ENCODE measurements at regions not wholly inside any gene's neighbourhood (a gene's known extent, or its start where the extent isn't known, plus 50 kb on each side); places are given as distances from the start of the nearest gene placed in this dataset.

DNA sequence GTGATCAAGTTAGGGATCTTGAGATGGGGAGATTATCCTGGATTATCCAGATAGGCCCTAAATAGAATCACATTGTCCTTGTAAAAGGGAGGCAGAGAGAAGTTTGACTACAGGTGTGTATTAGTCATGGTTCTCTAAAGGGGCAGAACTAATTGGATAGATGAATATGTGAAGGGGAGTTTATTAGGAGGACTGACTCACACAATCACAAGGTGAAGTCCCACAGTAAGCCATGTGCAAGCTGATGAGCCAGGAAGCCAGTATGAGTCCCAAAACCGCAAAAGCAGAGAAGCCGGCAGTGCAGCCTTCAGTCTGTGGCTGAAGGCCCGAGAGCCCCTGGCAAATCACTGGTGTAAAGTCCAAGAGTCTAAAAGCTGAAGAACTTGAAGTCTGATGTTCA is 275.8 kb downstream of the KCNS3 start:
- TF ChIP-seq, protein P1, sequence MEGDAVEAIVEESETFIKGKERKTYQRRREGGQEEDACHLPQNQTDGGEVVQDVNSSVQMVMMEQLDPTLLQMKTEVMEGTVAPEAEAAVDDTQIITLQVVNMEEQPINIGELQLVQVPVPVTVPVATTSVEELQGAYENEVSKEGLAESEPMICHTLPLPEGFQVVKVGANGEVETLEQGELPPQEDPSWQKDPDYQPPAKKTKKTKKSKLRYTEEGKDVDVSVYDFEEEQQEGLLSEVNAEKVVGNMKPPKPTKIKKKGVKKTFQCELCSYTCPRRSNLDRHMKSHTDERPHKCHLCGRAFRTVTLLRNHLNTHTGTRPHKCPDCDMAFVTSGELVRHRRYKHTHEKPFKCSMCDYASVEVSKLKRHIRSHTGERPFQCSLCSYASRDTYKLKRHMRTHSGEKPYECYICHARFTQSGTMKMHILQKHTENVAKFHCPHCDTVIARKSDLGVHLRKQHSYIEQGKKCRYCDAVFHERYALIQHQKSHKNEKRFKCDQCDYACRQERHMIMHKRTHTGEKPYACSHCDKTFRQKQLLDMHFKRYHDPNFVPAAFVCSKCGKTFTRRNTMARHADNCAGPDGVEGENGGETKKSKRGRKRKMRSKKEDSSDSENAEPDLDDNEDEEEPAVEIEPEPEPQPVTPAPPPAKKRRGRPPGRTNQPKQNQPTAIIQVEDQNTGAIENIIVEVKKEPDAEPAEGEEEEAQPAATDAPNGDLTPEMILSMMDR (conservative IDR thresholded peaks at IDR 0.05), result no peak
- Mint-ChIP-seq H3K4me1 (no peaks in the 10 kb centered on the region), H3K9me3 (no peaks in the 10 kb centered on the region)

DNA sequence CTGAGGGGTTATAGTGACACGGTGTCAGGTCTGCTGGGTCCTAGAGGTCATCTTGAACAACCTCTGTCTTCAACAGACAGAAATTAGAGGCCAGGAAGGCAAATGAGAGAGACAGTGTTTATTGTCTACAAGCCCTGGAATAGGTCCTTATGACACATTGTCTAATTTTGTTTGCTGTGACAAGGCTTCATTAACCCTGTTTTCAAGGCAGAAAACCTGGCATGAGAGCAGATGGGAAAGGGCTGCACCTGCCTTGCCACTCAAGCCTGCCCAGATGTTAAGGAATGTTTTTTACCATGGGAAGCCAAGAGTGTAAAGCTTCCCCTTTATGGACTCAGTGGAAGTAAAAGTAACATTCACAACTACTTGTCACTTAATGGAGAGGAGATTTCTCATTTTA is 275.3 kb downstream of the KCNS3 start:
- Mint-ChIP-seq H3K4me1 (no peaks in the 10 kb centered on the region), H3K9me3 (no peaks in the 10 kb centered on the region)

More for the DNA sequence above, 275.8 kb downstream of the KCNS3 start:
- H3K27me3 Mint-ChIP-seq (ENCODE audit: low read depth), result no peaks in the 10 kb centered on the region
- no peak overlapping the region for H3K4me3 Mint-ChIP-seq
- DNase-seq (ENCODE audit: low read depth, low spot score), result no peak
- H3K36me3 Mint-ChIP-seq (ENCODE audit: low read depth), result no peaks in the 10 kb centered on the region
- H3K27ac Mint-ChIP-seq (ENCODE audit: unreplicated experiment), result no peak overlapping the region

DNA sequence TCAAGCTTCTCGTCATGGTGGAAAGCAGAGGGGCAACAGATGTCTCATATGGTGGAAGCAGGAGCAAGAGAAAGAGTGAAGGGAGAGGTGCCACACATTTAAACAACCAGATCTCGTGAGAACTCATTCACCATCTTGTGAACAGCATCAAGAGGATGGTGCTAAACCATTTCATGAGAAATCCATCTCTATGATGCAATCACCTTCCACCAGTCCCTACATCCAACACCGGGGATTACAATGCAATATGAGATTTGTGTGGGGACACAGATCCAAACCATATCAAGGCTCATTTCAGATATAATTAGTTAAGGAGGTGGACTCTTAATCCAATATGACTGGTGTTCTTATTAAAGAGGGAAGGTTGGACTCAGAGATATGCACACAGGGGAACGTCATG is 272.8 kb downstream of the KCNS3 start:
- H3K36me3 Mint-ChIP-seq (ENCODE audit: low read depth), result no peaks in the 10 kb centered on the region
- no peaks in the 10 kb centered on the region for H3K27me3 Mint-ChIP-seq (ENCODE audit: low read depth)
- TF ChIP-seq, protein P1 (conservative IDR thresholded peaks at IDR 0.05), result no peak

More for the DNA sequence above, 275.3 kb downstream of the KCNS3 start:
- Mint-ChIP-seq H3K36me3 (ENCODE audit: low read depth) (no peaks in the 10 kb centered on the region), H3K4me3 (no peak overlapping the region), H3K27me3 (ENCODE audit: low read depth) (no peaks in the 10 kb centered on the region), H3K27ac (ENCODE audit: unreplicated experiment) (no peak overlapping the region)
- TF ChIP-seq, protein P1 (conservative IDR thresholded peaks at IDR 0.05), result no peak
- no peak for DNase-seq (ENCODE audit: low read depth, low spot score)

DNA sequence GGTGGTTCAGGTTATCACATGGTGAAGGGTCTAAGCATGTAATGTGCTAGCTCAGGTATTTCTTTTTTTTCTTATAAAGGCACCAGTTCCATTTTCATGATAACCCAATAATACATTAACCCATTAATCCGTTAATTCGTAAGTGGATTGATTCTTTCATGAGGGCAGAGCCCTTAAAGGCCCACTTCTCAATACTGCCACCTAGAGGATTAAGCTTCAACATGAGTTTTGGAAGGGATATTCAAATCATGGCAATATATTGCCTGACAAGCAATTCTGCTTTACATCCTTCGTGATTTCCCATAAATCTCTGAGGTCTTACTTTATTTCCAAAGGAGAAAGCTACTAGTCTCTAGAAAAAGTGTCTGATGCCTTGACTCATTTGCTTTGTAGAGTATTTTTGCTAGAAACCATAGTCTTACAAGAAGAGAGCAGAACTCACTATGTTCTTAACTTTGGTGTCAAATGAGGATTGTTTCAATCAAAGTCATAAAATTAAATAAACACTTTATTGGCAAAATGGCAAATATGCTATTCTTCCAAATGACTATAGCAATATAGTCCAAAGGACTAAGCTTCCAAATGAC is 271.3 kb downstream of the KCNS3 start:
- no peaks in the 10 kb centered on the region for H3K27me3 Mint-ChIP-seq (ENCODE audit: low read depth)
- H3K9me3 Mint-ChIP-seq, result no peaks in the 10 kb centered on the region
- H3K4me3 Mint-ChIP-seq, result no peak overlapping the region
- TF ChIP-seq, protein P1 (conservative IDR thresholded peaks at IDR 0.05), result peak; percentile 77
- no peaks in the 10 kb centered on the region for H3K4me1 Mint-ChIP-seq
- DNase-seq (ENCODE audit: low read depth, low spot score), result no peak
- H3K27ac Mint-ChIP-seq (ENCODE audit: unreplicated experiment), result no peak overlapping the region
- no peaks in the 10 kb centered on the region for H3K36me3 Mint-ChIP-seq (ENCODE audit: low read depth)

More for the DNA sequence above, 272.8 kb downstream of the KCNS3 start:
- H3K9me3 Mint-ChIP-seq, result no peaks in the 10 kb centered on the region
- H3K4me1 Mint-ChIP-seq, result no peaks in the 10 kb centered on the region
- no peak for DNase-seq (ENCODE audit: low read depth, low spot score)
- no peak overlapping the region for H3K27ac Mint-ChIP-seq (ENCODE audit: unreplicated experiment)
- H3K4me3 Mint-ChIP-seq, result no peak overlapping the region

DNA sequence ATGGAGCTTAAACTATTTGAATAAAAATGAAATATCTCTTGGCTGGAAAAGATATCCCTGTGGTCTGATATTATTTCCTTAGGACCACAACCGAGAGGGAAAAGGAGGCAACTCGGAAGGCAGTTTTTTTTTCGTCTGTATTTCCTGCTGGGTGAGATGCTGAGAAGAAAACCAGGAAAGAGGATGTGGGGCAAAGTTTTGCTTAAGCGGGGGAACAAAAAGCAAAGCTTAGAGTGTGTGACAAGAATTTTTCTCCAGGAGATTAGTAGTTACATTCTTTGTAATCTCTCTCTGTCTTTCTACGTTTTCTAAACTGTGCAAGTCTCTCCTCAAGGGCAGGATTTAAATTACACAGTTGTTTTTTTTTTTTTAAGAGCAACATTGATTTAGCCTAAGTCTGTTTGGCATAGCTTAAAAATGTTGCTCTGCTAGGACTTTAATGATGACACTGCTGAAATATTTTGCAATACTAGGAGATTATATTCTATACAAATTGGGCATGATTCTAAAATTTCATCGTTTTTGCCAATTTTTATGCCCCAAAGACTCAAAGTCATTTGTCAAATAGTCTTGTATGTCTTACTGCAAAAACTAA is 258.5 kb downstream of the KCNS3 start:
- Mint-ChIP-seq H3K4me1 (no peaks in the 10 kb centered on the region), H3K4me3 (no peak overlapping the region), H3K27me3 (ENCODE audit: low read depth) (no peaks in the 10 kb centered on the region), H3K36me3 (ENCODE audit: low read depth) (no peaks in the 10 kb centered on the region), H3K9me3 (peaks cover 3% of the 10 kb centered on the region), H3K27ac (ENCODE audit: unreplicated experiment) (no peak overlapping the region)
- no peak for DNase-seq (ENCODE audit: low read depth, low spot score)
- TF ChIP-seq, protein P1 (conservative IDR thresholded peaks at IDR 0.05), result no peak

All from neural crest cell (in vitro differentiated cells).